Testis (tissue), 2 donors: ENCODE measurements at regions not wholly inside any gene's neighbourhood (a gene's known extent, or its start where the extent isn't known, plus 50 kb on each side); places are given as distances from the start of the nearest gene placed in this dataset.

Experiments
- DNase-seq: peaks from one replicate; pipeline ENCODE4 v3.0.0-alpha.2; 2019
- H3K27ac ChIP-seq, 2 donors: fragments of 200-600 bp; sonication (generic); one replicate each; pipeline ENCODE4 v1.5.1; 2019
- H3K27me3 ChIP-seq: fragments of 200-600 bp; sonication (generic); one replicate; pipeline ENCODE4 v1.5.1; 2019
- H3K36me3 ChIP-seq: fragments of 200-600 bp; sonication (generic); one replicate; pipeline ENCODE4 v1.5.1; 2017; ENCODE audit warnings: low read depth; ENCODE audit errors: missing control alignments
- H3K4me1 ChIP-seq: fragments of 200-600 bp; sonication (generic); one replicate; pipeline ENCODE4 v1.5.1; 2019
- H3K4me3 ChIP-seq, 2 donors: fragments of 200-600 bp; sonication (generic); one replicate each; pipeline ENCODE4 v1.5.1; 2017 to 2019
- H3K9me3 ChIP-seq: fragments of 200-600 bp; sonication (generic); one replicate; pipeline ENCODE4 v1.5.1; 2017
- POLR2A ChIP-seq: fragments of 450-650 bp; IDR thresholded peaks from one replicate; pipeline ENCODE4 v1.6.1; 2017; ENCODE audit warnings: antibody characterized with exemption, mild to moderate bottlenecking, moderate library complexity
- WGBS, 2 donors: methylation state at CpG; one replicate each; pipeline ENCODE4 v1.1.5; 2018; 5-methylcytosine and 5-hydroxymethylcytosine counted together
- intact Hi-C: fragments of 100-400 bp; cut with DNase I; formaldehyde crosslinking; loops from one replicate; pipeline ENCODE4 v1.15.1; 2023; ENCODE audit warnings: low total_unique reads
- TF ChIP-seq, protein P1 (sequence below), 3 experiments: fragments of 450-650 bp in 2 of 3; fragments of 200-600 bp in 1 of 3; sonication (generic) in 1 of 3; IDR thresholded peaks; one replicate each; pipeline ENCODE4 v1.5.1; 2016 to 2019; ENCODE audit warnings: antibody characterized with exemption in 3 of 3, mild to moderate bottlenecking in 2 of 3, moderate library complexity in 1 of 3

DNA sequence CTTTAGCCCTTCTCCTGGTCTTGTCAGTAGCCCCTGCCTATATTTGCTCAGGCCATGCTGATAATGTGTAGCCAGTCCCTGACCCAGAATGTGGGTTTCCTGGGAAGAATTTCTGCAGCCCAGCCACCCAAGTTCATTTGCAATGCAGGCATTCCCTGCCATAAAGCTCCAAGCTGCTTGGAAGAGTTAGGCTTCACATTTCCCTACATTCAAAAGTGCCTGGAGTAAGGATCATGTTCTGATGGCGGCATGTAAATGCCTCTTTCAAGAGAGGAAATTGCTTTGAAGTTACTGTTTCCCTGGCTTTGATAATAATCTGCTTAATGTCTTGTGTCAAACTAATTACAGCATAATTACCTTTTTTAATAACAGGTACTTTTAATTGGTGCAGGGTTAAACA, 266.1 kb downstream of the MIAT start:
- Histone ChIP-seq H3K9me3 (no peaks in the 10 kb centered on the region), H3K4me1 (no peaks in the 10 kb centered on the region), H3K4me3 (no peak overlapping the region), H3K36me3 (no peaks in the 10 kb centered on the region), H3K27ac (no peak overlapping the region), H3K27me3 (no peaks in the 10 kb centered on the region)
- intact Hi-C loops = no loop called here
- WGBS, 2 donors = 67 to 79% methylated on average over 1 of the region's 1 CpG
- TF ChIP-seq, protein P1, sequence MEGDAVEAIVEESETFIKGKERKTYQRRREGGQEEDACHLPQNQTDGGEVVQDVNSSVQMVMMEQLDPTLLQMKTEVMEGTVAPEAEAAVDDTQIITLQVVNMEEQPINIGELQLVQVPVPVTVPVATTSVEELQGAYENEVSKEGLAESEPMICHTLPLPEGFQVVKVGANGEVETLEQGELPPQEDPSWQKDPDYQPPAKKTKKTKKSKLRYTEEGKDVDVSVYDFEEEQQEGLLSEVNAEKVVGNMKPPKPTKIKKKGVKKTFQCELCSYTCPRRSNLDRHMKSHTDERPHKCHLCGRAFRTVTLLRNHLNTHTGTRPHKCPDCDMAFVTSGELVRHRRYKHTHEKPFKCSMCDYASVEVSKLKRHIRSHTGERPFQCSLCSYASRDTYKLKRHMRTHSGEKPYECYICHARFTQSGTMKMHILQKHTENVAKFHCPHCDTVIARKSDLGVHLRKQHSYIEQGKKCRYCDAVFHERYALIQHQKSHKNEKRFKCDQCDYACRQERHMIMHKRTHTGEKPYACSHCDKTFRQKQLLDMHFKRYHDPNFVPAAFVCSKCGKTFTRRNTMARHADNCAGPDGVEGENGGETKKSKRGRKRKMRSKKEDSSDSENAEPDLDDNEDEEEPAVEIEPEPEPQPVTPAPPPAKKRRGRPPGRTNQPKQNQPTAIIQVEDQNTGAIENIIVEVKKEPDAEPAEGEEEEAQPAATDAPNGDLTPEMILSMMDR (IDR thresholded peaks at IDR 0.05) = no peak
- no peak for TF ChIP-seq POLR2A
- DNase-seq = no peak

DNA sequence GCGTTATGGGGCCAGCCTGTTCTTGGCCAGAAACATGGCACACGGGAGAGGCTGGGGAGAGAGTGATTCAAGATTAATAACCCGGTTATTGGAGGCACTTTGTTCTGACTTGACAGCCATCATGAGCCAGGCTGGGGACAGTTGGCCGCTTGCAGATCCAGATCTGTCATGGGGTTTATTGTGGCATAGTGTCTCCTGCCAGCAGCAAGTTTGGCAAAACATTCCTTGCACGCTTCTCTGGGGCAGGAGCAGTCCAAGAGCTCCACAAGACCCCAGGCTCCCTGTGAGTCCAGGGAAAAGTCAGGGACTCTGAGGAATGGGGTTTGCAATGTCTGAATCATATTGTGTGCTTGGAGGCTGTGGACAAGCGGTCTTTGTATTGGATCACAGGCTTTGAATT, 270.4 kb downstream of the MIAT start:
- Histone ChIP-seq H3K27ac (no peak overlapping the region), H3K27me3 (no peaks in the 10 kb centered on the region), H3K4me3 (no peak overlapping the region), H3K9me3 (no peaks in the 10 kb centered on the region), H3K36me3 (no peaks in the 10 kb centered on the region), H3K4me1 (no peaks in the 10 kb centered on the region)
- WGBS, 2 donors = 63 to 68% methylated on average over 6 of the region's 6 CpGs
- TF ChIP-seq, protein P1 (IDR thresholded peaks at IDR 0.05) = no peak
- no peak for TF ChIP-seq POLR2A
- intact Hi-C loops = no loop called here
- DNase-seq = no peak

DNA sequence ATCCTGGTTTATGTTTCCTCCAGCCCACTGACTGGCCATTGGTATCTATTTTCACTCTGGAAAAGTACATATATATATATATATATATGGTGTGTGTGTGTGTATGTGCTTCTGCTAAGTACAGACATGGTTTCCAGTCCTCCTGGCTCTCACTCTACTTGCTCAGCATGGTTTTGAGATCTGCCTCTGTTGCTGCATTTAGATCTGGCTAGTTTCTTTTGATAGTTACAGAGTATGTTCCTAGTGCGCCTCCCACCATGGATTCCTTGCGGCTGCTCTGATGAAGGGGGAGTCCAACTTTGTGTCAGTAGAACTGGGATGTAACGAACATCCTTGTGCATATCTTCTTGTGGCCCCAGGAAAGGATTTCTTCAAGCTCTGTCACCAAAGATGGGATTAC, 274.1 kb downstream of the MIAT start:
- Histone ChIP-seq H3K9me3 (no peaks in the 10 kb centered on the region), H3K36me3 (no peaks in the 10 kb centered on the region), H3K4me3 (no peak overlapping the region), H3K27me3 (no peaks in the 10 kb centered on the region), H3K27ac (no peak overlapping the region), H3K4me1 (no peaks in the 10 kb centered on the region)
- DNase-seq = no peak
- intact Hi-C loops = no loop called here
- TF ChIP-seq, protein P1 (IDR thresholded peaks at IDR 0.05) = no peak
- TF ChIP-seq POLR2A = no peak
- 71 to 76% methylated on average over 3 of the region's 3 CpGs for WGBS, 2 donors

DNA sequence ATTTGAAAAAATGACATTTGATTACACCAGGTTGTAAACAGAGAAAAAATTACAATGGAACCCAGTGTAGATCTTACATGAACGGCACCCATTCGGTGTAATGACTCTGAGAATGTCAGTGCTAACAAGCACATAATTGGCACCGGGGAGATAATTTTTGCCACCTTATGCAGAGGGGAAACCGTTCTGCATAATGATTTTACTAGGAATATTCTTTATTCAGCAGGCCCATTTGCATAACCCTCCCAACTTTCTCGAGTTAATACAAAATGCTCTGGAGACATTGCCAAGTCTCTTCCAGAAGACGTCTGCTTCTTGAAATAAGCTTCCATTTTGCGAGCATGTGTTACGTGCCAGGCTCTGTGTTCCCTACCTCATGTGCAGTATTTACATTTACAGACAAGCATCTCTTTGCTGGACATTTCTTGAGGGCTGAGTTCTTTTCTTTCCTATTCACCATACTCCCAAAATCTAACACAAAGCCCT, 275.8 kb downstream of the MIAT start:
- no peaks in the 10 kb centered on the region for H3K36me3 ChIP-seq
- intact Hi-C loops = no loop called here
- WGBS, 2 donors = 92 to 93% methylated on average over 8 of the region's 8 CpGs

DNA sequence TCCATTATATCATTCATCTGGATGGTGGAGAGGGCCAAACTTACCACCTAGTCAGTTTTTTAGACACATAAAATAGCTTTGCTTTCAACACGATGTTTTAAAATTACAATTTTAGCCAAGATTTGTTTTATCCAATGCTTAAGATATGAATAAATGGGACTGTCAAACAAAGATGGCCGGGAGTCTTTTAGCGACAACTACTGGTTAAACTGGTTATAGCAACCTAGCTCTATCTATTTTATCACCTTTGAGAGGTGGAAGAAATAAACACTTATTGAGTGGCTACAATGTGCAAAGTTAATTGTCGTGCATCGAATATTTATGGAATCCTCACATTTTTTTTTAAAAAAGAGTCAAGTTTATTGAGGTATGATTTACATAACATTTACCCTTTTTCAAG, 279.8 kb downstream of the MIAT start:
- Histone ChIP-seq H3K27ac (no peak overlapping the region), H3K4me3 (no peak overlapping the region), H3K36me3 (no peaks in the 10 kb centered on the region), H3K9me3 (no peaks in the 10 kb centered on the region), H3K27me3 (no peaks in the 10 kb centered on the region), H3K4me1 (no peaks in the 10 kb centered on the region)
- 93 to 94% methylated on average over 5 of the region's 5 CpGs for WGBS, 2 donors
- intact Hi-C loops = no loop called here
- TF ChIP-seq POLR2A = no peak
- TF ChIP-seq, protein P1 (IDR thresholded peaks at IDR 0.05) = no peak
- DNase-seq = no peak

More for the DNA sequence above, 275.8 kb downstream of the MIAT start:
- Histone ChIP-seq H3K9me3 (no peaks in the 10 kb centered on the region), H3K4me1 (no peaks in the 10 kb centered on the region), H3K27ac (no peak overlapping the region), H3K4me3 (no peak overlapping the region), H3K27me3 (no peaks in the 10 kb centered on the region)
- TF ChIP-seq POLR2A = no peak
- TF ChIP-seq, protein P1 (IDR thresholded peaks at IDR 0.05) = no peak
- no peak for DNase-seq
